ENCODE measurements at regions not wholly inside any gene's neighbourhood (a gene's known extent, or its start where the extent isn't known, plus 50 kb on each side); places are given as distances from the start of the nearest gene placed in this dataset.

- TF ChIP-seq CTCF (IDR thresholded peaks at IDR 0.05; ENCODE audit: low read depth, low read length) = no peak
- TF ChIP-seq POLR2A (IDR thresholded peaks at IDR 0.05; ENCODE audit: extremely low read depth, insufficient read length) = no peak
Measured at GRCh38 chr4:84378356-84378755, 120.7 kb downstream of the NKX6-1 start.
